GM23338 (cell line): ENCODE measurements at regions not wholly inside any gene's neighbourhood (a gene's known extent, or its start where the extent isn't known, plus 50 kb on each side); places are given as distances from the start of the nearest gene placed in this dataset.

Experiments used
- ATAC-seq: fragments of 200-7000 bp; cut with Tn5 transposase; 3 replicates; pipeline ENCODE4 v1.9.1; 2020
- DNase-seq: peaks from one replicate; pipeline ENCODE4 v3.0.0-alpha.2; 2015; ENCODE audit warnings: low spot score
- H2AFZ ChIP-seq: fragments of 200-600 bp; sonication (generic); 2 replicates; pipeline ENCODE4 v1.8.0; 2016; ENCODE audit warnings: antibody characterized with exemption, mild to moderate bottlenecking, moderate library complexity
- H3F3A ChIP-seq: fragments of 200-600 bp; sonication (generic); replicated peaks from 2 replicates; pipeline ENCODE4 v1.8.0; 2017; ENCODE audit warnings: antibody characterized with exemption, mixed run types, low read depth
- H3K27ac ChIP-seq: fragments of 200-600 bp; sonication (generic); 2 replicates; pipeline ENCODE4 v1.6.1; 2016; ENCODE audit warnings: low read depth
- H3K27me3 ChIP-seq: fragments of 200-600 bp; sonication (generic); 2 replicates; pipeline ENCODE4 v1.8.0; 2016; ENCODE audit warnings: mild to moderate bottlenecking, mixed run types, moderate library complexity; ENCODE audit not compliant: insufficient read depth
- H3K36me3 ChIP-seq: fragments of 200-600 bp; sonication (generic); 2 replicates; pipeline ENCODE4 v1.8.0; 2016; ENCODE audit warnings: mild to moderate bottlenecking; ENCODE audit not compliant: insufficient read depth
- H3K4me1 ChIP-seq: fragments of 200-600 bp; sonication (generic); 2 replicates; pipeline ENCODE4 v1.8.0; 2016; ENCODE audit warnings: mild to moderate bottlenecking, moderate library complexity; ENCODE audit not compliant: insufficient read depth
- H3K4me2 ChIP-seq: fragments of 200-600 bp; sonication (generic); 2 replicates; pipeline ENCODE4 v1.7.1; 2017; ENCODE audit warnings: mixed run types
- H3K4me3 ChIP-seq: fragments of 200-600 bp; sonication (generic); 2 replicates; pipeline ENCODE4 v1.6.1; 2016; ENCODE audit warnings: mixed run types
- H3K79me2 ChIP-seq: fragments of 200-600 bp; sonication (generic); replicated peaks from 2 replicates; pipeline ENCODE4 v1.8.0; 2017; ENCODE audit warnings: mild to moderate bottlenecking; ENCODE audit not compliant: insufficient read depth
- H3K9me2 ChIP-seq: fragments of 200-600 bp; sonication (generic); 2 replicates; pipeline ENCODE4 v1.8.0; 2017; ENCODE audit not compliant: insufficient read depth
- H4K20me1 ChIP-seq: fragments of 200-600 bp; sonication (generic); replicated peaks from 2 replicates; pipeline ENCODE4 v1.8.0; 2017; ENCODE audit warnings: mild to moderate bottlenecking; ENCODE audit not compliant: insufficient read depth
- H3K27ac Mint-ChIP-seq: 2 replicates; pipeline ENCODE4 v1.8.0; 2020; ENCODE audit warnings: inconsistent platforms, mild to moderate bottlenecking, moderate library complexity, mixed read lengths
- H3K27me3 Mint-ChIP-seq: 3 replicates; pipeline ENCODE4 v1.8.0; 2022; ENCODE audit warnings: low read depth, mild to moderate bottlenecking, moderate library complexity, mixed read lengths, inconsistent platforms; ENCODE audit not compliant: insufficient read depth, poor library complexity
- H3K36me3 Mint-ChIP-seq: 3 replicates; pipeline ENCODE4 v1.8.0; 2021; ENCODE audit warnings: low read depth, mild to moderate bottlenecking, inconsistent platforms, moderate library complexity, mixed read lengths
- H3K4me1 Mint-ChIP-seq: 3 replicates; pipeline ENCODE4 v1.8.0; 2020; ENCODE audit warnings: mild to moderate bottlenecking, inconsistent platforms, mixed read lengths
- H3K4me3 Mint-ChIP-seq: 3 replicates; pipeline ENCODE4 v1.8.0; 2021; ENCODE audit warnings: moderate library complexity, mild to moderate bottlenecking, inconsistent platforms, mixed read lengths
- H3K9me3 Mint-ChIP-seq: 3 replicates; pipeline ENCODE4 v1.8.0; 2020; ENCODE audit warnings: moderate library complexity, mild to moderate bottlenecking, inconsistent platforms, mixed read lengths
- ETS1 ChIP-seq: IDR thresholded peaks from 2 replicates; pipeline ENCODE4 v1.6.1; 2016; ENCODE audit warnings: antibody characterized with exemption
- EZH2phosphoT487 ChIP-seq: fragments of 200-600 bp; sonication (generic); IDR thresholded peaks from one replicate; pipeline ENCODE4 v1.8.1; 2018; ENCODE audit warnings: antibody characterized with exemption; ENCODE audit not compliant: unreplicated experiment
- JUNB ChIP-seq: IDR thresholded peaks from one replicate; pipeline ENCODE4 v1.6.1; 2016; ENCODE audit warnings: antibody characterized with exemption; ENCODE audit not compliant: unreplicated experiment
- NANOG ChIP-seq: IDR thresholded peaks from 2 replicates; pipeline ENCODE4 v1.6.1; 2016; ENCODE audit warnings: antibody characterized with exemption, borderline replicate concordance
- ZNF114 ChIP-seq: fragments of 250-450 bp; sonication (Bioruptor Pico); IDR thresholded peaks from 2 replicates; pipeline ENCODE4 v1.5.0; 2020; ENCODE audit warnings: mild to moderate bottlenecking, moderate library complexity
- ZNF331 ChIP-seq: fragments of 250-450 bp; sonication (Bioruptor Pico); IDR thresholded peaks from 2 replicates; pipeline ENCODE4 v1.5.0; 2020; ENCODE audit warnings: low read depth, mild to moderate bottlenecking, moderate library complexity
- ZNF462 ChIP-seq: fragments of 250-450 bp; sonication (Bioruptor Pico); IDR thresholded peaks from 2 replicates; pipeline ENCODE4 v1.5.0; 2020; ENCODE audit warnings: mild to moderate bottlenecking, moderate library complexity
- TF ChIP-seq, protein P1 (sequence below), 2 experiments: fragments of 200-600 bp in 1 of 2; sonication (generic) in 1 of 2; conservative IDR thresholded peaks; 2 replicates each; pipeline versions ENCODE4 v1.5.1 to v1.6.1; 2016 to 2017; ENCODE audit warnings: antibody characterized with exemption in 2 of 2, low read depth in 2 of 2, mild to moderate bottlenecking in 2 of 2, moderate library complexity in 1 of 2

GRCh38 chr5:121008041-121008440 lies 543.9 kb downstream of the PRR16 start:
- H3K36me3 ChIP-seq: no peaks in the 10 kb centered on the region
- H3K27ac Mint-ChIP-seq: no peak overlapping the region
- DNase-seq (no peak), ATAC-seq (no peak)
- no peak overlapping the region for H3K4me3 Mint-ChIP-seq
- H3K4me3 ChIP-seq: no peak overlapping the region
- no peak overlapping the region for H3K27ac ChIP-seq
- H3K4me1 ChIP-seq: no peaks in the 10 kb centered on the region
- no peaks in the 10 kb centered on the region for H3K9me2 ChIP-seq
- no peaks in the 10 kb centered on the region for H3K9me3 Mint-ChIP-seq
- H3K79me2 ChIP-seq: no peaks in the 10 kb centered on the region
- no peak overlapping the region for H2AFZ ChIP-seq
- H3K27me3 ChIP-seq: no peaks in the 10 kb centered on the region
- no peaks in the 10 kb centered on the region for H4K20me1 ChIP-seq
- no peaks in the 10 kb centered on the region for H3K27me3 Mint-ChIP-seq
- H3K36me3 Mint-ChIP-seq: no peaks in the 10 kb centered on the region
- no peaks in the 10 kb centered on the region for H3K4me1 Mint-ChIP-seq
- H3F3A ChIP-seq: no peaks in the 10 kb centered on the region
- no peak for TF ChIP-seq ZNF114 (CRISPR knock-in tag)
- no peak for TF ChIP-seq ZNF462
- TF ChIP-seq, protein P1, sequence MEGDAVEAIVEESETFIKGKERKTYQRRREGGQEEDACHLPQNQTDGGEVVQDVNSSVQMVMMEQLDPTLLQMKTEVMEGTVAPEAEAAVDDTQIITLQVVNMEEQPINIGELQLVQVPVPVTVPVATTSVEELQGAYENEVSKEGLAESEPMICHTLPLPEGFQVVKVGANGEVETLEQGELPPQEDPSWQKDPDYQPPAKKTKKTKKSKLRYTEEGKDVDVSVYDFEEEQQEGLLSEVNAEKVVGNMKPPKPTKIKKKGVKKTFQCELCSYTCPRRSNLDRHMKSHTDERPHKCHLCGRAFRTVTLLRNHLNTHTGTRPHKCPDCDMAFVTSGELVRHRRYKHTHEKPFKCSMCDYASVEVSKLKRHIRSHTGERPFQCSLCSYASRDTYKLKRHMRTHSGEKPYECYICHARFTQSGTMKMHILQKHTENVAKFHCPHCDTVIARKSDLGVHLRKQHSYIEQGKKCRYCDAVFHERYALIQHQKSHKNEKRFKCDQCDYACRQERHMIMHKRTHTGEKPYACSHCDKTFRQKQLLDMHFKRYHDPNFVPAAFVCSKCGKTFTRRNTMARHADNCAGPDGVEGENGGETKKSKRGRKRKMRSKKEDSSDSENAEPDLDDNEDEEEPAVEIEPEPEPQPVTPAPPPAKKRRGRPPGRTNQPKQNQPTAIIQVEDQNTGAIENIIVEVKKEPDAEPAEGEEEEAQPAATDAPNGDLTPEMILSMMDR (conservative IDR thresholded peaks at IDR 0.05; ENCODE audit: low read depth in 2 of 2): no peak
- no peak for TF ChIP-seq EZH2phosphoT487
- no peak for TF ChIP-seq ZNF331 (CRISPR knock-in tag)
- no peak for TF ChIP-seq NANOG
- no peak for TF ChIP-seq JUNB
- no peak for TF ChIP-seq ETS1
- no peak overlapping the region for H3K4me2 ChIP-seq
